Peyer's patch (tissue), 4 donors: ENCODE measurements at regions not wholly inside any gene's neighbourhood (a gene's known extent, or its start where the extent isn't known, plus 50 kb on each side); places are given as distances from the start of the nearest gene placed in this dataset.

Experiments
- CTCF ChIP-seq, 6 experiments: fragments of 450-650 bp in 4 of 6; fragments of 200-600 bp in 2 of 6; sonication (generic) in 1 of 6; IDR thresholded peaks; one replicate each; pipeline ENCODE4 v1.5.1; 2017 to 2019; ENCODE audit warnings: antibody characterized with exemption in 6 of 6, mild to moderate bottlenecking in 3 of 6, moderate library complexity in 1 of 6
- POLR2A ChIP-seq, 2 donors: fragments of 450-650 bp; IDR thresholded peaks; one replicate each; pipeline ENCODE4 v1.5.1; 2017; ENCODE audit warnings: antibody characterized with exemption in 2 of 2, mild to moderate bottlenecking in 2 of 2, moderate library complexity in 2 of 2

GRCh38 chr1:14080653-14081052, 380.7 kb downstream of the PRDM2 start:
- TF ChIP-seq CTCF (IDR thresholded peaks at IDR 0.05): no peak
- no peak for TF ChIP-seq POLR2A (IDR thresholded peaks at IDR 0.05)
